ENCODE measurements at regions not wholly inside any gene's neighbourhood (a gene's known extent, or its start where the extent isn't known, plus 50 kb on each side); places are given as distances from the start of the nearest gene placed in this dataset.

DNA sequence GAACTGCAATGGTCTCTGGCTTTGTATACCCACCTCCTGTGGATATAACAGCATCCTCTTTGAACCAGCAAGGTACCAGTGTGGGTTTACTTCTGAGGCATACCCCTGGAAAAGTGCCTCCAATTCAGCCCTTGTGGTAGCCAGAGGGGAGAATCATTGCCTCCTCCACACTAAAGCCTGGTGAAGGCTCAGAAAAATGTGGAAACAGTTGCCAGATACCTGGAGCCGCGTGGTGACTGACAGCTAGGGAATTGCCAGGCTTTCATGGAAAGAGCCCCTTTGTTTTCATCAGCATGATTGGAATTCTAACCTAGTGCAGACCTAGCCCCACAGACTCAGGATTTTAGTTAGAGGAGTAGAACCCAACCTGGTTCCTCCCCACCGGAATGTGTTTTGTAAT is 168.6 kb upstream of the KLF3 start:
- no peak for TF ChIP-seq EZH2 (IDR thresholded peaks at IDR 0.05; ENCODE audit: borderline replicate concordance, low read length)
- TF ChIP-seq, protein P1, sequence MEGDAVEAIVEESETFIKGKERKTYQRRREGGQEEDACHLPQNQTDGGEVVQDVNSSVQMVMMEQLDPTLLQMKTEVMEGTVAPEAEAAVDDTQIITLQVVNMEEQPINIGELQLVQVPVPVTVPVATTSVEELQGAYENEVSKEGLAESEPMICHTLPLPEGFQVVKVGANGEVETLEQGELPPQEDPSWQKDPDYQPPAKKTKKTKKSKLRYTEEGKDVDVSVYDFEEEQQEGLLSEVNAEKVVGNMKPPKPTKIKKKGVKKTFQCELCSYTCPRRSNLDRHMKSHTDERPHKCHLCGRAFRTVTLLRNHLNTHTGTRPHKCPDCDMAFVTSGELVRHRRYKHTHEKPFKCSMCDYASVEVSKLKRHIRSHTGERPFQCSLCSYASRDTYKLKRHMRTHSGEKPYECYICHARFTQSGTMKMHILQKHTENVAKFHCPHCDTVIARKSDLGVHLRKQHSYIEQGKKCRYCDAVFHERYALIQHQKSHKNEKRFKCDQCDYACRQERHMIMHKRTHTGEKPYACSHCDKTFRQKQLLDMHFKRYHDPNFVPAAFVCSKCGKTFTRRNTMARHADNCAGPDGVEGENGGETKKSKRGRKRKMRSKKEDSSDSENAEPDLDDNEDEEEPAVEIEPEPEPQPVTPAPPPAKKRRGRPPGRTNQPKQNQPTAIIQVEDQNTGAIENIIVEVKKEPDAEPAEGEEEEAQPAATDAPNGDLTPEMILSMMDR (IDR thresholded peaks at IDR 0.05; ENCODE audit: low read length) = no peak

Measured in OCI-LY1 (cell line).